ENCODE measurements at regions not wholly inside any gene's neighbourhood (a gene's known extent, or its start where the extent isn't known, plus 50 kb on each side); places are given as distances from the start of the nearest gene placed in this dataset.

DNA sequence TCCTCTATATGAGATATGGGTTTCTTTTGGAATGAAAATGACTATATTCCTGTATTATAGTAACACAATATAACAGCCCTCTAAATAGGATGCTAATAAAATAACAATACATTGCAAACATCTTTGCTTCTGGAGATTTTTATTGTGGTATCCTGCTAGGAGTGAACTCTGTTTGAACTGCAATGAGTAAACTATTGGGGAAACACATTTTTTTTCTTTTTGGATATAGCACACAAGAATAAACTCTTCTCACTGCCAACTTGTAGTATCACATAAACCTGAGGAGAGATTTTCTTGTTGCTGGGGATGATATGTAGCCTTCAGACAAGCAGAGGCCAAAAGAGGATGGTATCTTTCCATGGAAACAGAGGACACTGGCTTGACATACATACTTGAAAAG lies 238.2 kb downstream of the C4orf33 start:
- Histone ChIP-seq H3K4me1 (ENCODE audit: control insufficient read depth, insufficient read depth, low read length) (no peaks in the 10 kb centered on the region), H3K9ac (ENCODE audit: low read depth, low read length) (no peak overlapping the region), H3K9me3 (replicated peaks; ENCODE audit: low read length) (no peaks in the 10 kb centered on the region), H3K4me2 (ENCODE audit: low read length) (no peak overlapping the region), H3K4me3 (ENCODE audit: low read length) (no peak overlapping the region), H3K27me3 (ENCODE audit: control insufficient read depth, insufficient read depth, low read length) (no peaks in the 10 kb centered on the region), H3K36me3 (ENCODE audit: insufficient read depth, low read length) (no peaks in the 10 kb centered on the region)

DNA sequence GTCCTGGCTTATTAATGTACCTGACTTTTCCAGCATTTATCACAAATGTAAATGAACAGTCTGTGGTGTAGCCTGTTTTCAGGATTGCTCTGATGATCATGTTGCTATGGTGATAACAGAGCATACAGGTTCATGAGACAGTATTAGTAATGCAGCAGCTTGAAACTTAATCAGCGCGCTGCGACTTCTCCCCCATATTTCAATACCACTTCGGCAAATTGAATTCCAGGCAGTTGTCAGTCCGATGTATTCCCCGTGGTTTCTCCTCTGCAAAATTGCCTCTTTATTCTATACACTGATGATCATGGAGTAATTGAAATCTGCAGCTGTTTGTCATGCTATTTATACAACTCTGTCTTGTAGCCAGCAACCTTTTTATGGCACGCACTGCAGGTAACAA lies 239.3 kb downstream of the C4orf33 start:
- H3K36me3 ChIP-seq (ENCODE audit: insufficient read depth, low read length): no peaks in the 10 kb centered on the region
- H3K4me1 ChIP-seq (ENCODE audit: control insufficient read depth, insufficient read depth, low read length): no peaks in the 10 kb centered on the region
- H3K4me3 ChIP-seq (ENCODE audit: low read length): no peak overlapping the region
- H3K9me3 ChIP-seq (replicated peaks; ENCODE audit: low read length): no peaks in the 10 kb centered on the region
- no peaks in the 10 kb centered on the region for H3K27me3 ChIP-seq (ENCODE audit: control insufficient read depth, insufficient read depth, low read length)
- no peak overlapping the region for H3K4me2 ChIP-seq (ENCODE audit: low read length)
- H3K9ac ChIP-seq (ENCODE audit: low read depth, low read length): no peak overlapping the region

DNA sequence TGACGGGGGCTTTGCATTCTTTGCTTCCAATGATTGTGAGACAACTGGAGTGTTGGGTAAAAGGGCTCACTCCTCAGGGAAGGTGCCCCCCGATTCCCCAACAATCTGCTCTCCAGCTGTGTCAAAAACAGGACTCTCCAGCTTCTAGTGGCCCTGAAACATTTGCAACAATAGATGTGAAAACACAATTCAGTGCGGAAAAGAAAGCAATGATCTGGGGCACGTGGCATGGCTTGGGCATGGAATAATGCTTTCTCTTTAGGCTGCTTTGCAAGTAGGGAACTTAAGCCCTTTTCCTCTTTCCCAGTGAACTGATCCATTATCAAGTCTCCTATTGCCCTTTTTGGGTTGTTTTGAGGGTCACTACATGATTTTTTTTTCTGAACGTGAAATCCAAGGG lies 239.9 kb downstream of the C4orf33 start:
- Histone ChIP-seq H3K4me2 (ENCODE audit: low read length) (no peak overlapping the region), H3K9ac (ENCODE audit: low read depth, low read length) (no peak overlapping the region), H3K36me3 (ENCODE audit: insufficient read depth, low read length) (no peaks in the 10 kb centered on the region), H3K9me3 (replicated peaks; ENCODE audit: low read length) (no peaks in the 10 kb centered on the region), H3K27me3 (ENCODE audit: control insufficient read depth, insufficient read depth, low read length) (no peaks in the 10 kb centered on the region), H3K4me1 (ENCODE audit: control insufficient read depth, insufficient read depth, low read length) (no peaks in the 10 kb centered on the region), H3K4me3 (ENCODE audit: low read length) (no peak overlapping the region)

DNA sequence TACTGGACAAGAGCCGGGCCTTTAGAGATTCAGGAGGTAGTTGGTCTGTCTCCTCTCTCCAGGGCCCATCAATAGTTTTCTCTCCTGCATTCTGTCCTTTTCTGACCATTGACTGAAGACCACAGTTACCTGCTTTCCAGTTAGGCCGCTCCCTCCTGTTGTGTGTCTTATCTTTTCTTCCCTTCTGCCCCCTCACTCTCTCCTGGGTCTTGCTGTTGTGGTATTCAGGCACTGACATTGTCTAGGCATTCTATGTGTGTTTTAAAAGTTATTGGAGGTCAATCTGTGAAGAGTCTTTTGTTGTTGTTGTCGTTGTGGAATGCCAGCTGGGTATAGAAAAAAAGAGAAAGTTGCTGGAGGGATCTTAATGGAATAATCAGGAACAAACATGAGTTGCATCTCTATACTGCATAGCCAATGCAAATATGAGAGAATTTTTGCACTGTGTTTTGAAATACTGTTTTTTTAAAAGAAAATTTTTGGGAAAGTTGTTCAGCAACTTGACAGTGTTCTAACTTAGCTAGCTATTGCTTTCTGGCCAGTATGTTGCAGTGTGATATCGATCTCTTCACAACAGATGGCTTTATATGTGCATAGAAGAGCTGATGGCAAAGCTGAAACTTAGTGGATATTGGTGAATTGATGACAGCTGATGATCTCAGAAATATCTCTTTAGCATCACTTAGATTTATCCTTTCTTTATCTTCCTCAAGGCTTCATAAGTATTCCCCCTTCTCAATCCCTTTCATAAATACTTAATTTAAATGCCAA lies 240.7 kb downstream of the C4orf33 start:
- H3K9me3 ChIP-seq (replicated peaks; ENCODE audit: low read length): no peaks in the 10 kb centered on the region
- H3K9ac ChIP-seq (ENCODE audit: low read depth, low read length): no peak overlapping the region
- H3K4me2 ChIP-seq (ENCODE audit: low read length): no peak overlapping the region
- H3K4me1 ChIP-seq (ENCODE audit: control insufficient read depth, insufficient read depth, low read length): no peaks in the 10 kb centered on the region
- no peak overlapping the region for H3K4me3 ChIP-seq (ENCODE audit: low read length)
- no peaks in the 10 kb centered on the region for H3K36me3 ChIP-seq (ENCODE audit: insufficient read depth, low read length)
- no peaks in the 10 kb centered on the region for H3K27me3 ChIP-seq (ENCODE audit: control insufficient read depth, insufficient read depth, low read length)

DNA sequence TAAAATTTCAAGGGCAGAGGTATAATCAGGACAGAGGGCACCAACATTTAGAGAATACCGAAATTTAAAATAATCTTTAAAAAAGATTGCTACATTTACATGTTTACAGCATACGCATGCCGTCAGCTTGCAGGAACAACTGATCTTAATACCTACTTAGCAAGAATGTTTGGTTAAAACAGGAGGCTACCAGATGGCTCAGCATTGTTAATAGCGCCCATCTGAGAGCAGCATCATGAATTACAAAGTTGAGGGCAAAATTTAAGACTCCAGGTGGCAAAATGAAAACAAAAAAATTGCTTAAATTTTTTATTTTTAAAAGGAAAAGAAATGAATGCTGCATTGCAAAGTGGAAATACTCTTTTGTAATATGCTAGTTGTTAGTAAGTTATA lies 241.3 kb downstream of the C4orf33 start:
- Histone ChIP-seq H3K4me1 (ENCODE audit: control insufficient read depth, insufficient read depth, low read length) (peaks cover 3% of the 10 kb centered on the region), H3K27me3 (ENCODE audit: control insufficient read depth, insufficient read depth, low read length) (no peaks in the 10 kb centered on the region), H3K4me3 (ENCODE audit: low read length) (no peak overlapping the region), H3K36me3 (ENCODE audit: insufficient read depth, low read length) (no peaks in the 10 kb centered on the region), H3K4me2 (ENCODE audit: low read length) (no peak overlapping the region), H3K9me3 (replicated peaks; ENCODE audit: low read length) (no peaks in the 10 kb centered on the region), H3K9ac (ENCODE audit: low read depth, low read length) (no peak overlapping the region)

DNA sequence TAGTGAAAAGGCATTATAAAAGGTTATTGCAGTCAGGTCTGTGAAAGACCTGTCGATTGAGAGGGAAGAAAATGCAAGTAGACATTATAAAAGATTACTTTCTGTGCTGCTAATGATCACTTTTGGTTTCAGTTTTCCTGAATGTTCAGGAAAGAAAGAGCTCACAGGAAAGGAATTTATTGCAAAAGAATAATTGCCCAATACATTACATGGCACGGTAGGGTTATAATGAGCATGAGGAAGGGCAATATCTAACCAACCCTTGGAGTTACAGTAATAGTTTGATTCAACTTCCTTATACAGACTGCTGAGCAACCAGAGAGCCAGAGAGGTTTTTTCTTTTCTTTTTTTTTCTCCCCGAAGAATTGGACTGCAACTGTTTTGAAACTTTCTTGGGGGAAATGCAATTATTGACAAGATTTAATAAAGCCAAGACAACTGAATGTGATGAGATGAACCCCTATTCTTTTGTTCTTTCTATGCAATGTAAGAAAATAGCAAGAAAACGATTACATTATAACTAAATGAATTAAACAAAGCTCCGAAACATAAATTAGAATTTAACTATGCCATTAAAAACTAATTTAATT lies 247.0 kb downstream of the C4orf33 start:
- peak overlapping the region; percentile 70 for H3K4me2 ChIP-seq (ENCODE audit: low read length)
- H3K9ac ChIP-seq (ENCODE audit: low read depth, low read length): peak overlapping the region; percentile 4
- peak overlapping the region; percentile 47 for H3K4me3 ChIP-seq (ENCODE audit: low read length)
- H3K4me1 ChIP-seq (ENCODE audit: control insufficient read depth, insufficient read depth, low read length): peaks cover 18% of the 10 kb centered on the region
- H3K36me3 ChIP-seq (ENCODE audit: insufficient read depth, low read length): no peaks in the 10 kb centered on the region
- H3K9me3 ChIP-seq (replicated peaks; ENCODE audit: low read length): no peaks in the 10 kb centered on the region
- H3K27me3 ChIP-seq (ENCODE audit: control insufficient read depth, insufficient read depth, low read length): no peaks in the 10 kb centered on the region

DNA sequence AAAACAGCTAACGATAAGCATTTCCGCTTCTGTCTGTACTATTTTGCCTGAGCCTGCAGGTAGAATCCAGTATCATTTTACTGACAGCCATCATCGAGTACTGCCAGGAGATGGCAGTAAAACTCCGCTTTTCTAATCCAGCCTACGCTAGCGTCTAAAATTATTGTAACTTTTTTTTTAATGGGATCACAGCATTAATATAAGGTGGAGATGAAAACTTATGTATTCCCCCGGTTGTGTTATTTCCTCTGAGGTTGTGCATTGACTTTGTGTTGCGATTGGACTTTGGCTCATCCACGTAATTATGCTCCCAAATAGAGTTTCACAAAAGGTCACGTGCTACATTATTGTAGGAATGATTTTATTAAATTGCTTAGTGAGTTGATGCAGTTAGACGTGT lies 248.1 kb downstream of the C4orf33 start:
- Histone ChIP-seq H3K4me2 (ENCODE audit: low read length) (no peak overlapping the region), H3K4me3 (ENCODE audit: low read length) (no peak overlapping the region)

DNA sequence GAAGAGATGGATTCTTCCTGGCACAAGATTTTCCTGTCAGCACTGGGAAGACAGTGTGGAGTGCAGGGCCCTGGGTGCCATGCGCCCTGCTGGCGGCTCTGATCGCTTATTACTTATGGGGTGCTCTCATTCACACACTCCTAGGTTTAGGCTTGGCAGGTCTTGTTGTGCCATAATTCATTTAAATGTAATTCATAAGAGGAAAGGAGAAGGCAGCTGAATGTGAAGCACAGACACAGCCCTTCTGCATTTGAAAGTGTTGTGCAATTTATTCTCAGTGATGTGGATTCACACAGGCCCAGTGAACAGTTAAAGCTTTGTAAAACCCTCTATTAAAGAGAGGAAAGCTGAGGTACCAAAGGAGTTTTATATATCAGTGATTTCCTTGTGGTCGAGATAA lies 249.7 kb downstream of the C4orf33 start:
- no peaks in the 10 kb centered on the region for H3K27me3 ChIP-seq (ENCODE audit: control insufficient read depth, insufficient read depth, low read length)
- no peaks in the 10 kb centered on the region for H3K36me3 ChIP-seq (ENCODE audit: insufficient read depth, low read length)
- H3K9ac ChIP-seq (ENCODE audit: low read depth, low read length): no peak overlapping the region

More for the DNA sequence above, 248.1 kb downstream of the C4orf33 start:
- Histone ChIP-seq H3K27me3 (ENCODE audit: control insufficient read depth, insufficient read depth, low read length) (no peaks in the 10 kb centered on the region), H3K9ac (ENCODE audit: low read depth, low read length) (no peak overlapping the region), H3K36me3 (ENCODE audit: insufficient read depth, low read length) (no peaks in the 10 kb centered on the region), H3K9me3 (replicated peaks; ENCODE audit: low read length) (no peaks in the 10 kb centered on the region), H3K4me1 (ENCODE audit: control insufficient read depth, insufficient read depth, low read length) (peaks cover 18% of the 10 kb centered on the region)

DNA sequence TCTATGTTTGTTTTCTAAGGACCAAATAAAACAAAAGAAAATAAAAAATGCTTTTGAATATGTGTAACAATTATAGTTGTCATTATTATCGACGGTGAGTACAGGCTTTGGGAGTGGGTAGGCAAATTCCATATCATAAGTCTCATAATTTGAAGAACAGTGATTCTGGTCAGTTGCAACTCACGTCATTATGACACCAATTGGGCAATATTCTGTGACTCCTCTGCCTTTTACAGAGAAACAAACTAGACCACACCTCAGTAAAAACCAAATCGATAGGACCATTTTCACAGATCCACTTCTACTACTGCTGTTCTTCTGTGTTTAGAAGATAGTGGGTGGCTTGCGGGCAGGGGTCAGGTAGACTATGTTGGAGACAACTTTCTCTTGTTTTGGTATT lies 250.1 kb downstream of the C4orf33 start:
- Histone ChIP-seq H3K4me2 (ENCODE audit: low read length) (no peak overlapping the region), H3K27me3 (ENCODE audit: control insufficient read depth, insufficient read depth, low read length) (peaks cover 1% of the 10 kb centered on the region)

More for the DNA sequence above, 249.7 kb downstream of the C4orf33 start:
- Histone ChIP-seq H3K4me1 (ENCODE audit: control insufficient read depth, insufficient read depth, low read length) (peaks cover 18% of the 10 kb centered on the region), H3K4me3 (ENCODE audit: low read length) (no peak overlapping the region), H3K9me3 (replicated peaks; ENCODE audit: low read length) (no peaks in the 10 kb centered on the region), H3K4me2 (ENCODE audit: low read length) (no peak overlapping the region)

DNA sequence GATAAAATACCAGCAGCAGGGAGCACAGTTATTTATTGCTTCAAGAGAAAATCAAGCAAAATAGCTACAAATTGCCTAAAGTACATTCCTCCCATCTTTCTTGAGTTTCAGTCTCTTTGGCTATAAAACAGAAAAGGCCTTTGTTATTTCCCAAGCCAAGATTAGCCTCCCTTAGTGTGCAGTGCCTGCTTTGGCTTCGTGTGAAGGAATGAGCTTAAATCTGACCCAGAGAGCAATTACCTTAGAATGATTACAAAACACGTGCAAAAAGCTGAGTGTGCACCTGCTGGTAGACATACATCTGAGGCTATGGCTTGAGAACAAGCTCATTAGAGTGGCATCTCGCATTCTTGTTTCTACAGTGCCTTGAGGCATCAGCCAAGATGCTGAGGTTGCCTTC lies 250.8 kb downstream of the C4orf33 start:
- Histone ChIP-seq H3K36me3 (ENCODE audit: insufficient read depth, low read length) (no peaks in the 10 kb centered on the region), H3K9ac (ENCODE audit: low read depth, low read length) (no peak overlapping the region), H3K9me3 (replicated peaks; ENCODE audit: low read length) (no peaks in the 10 kb centered on the region), H3K4me1 (ENCODE audit: control insufficient read depth, insufficient read depth, low read length) (peaks cover 18% of the 10 kb centered on the region), H3K4me3 (ENCODE audit: low read length) (no peak overlapping the region), H3K27me3 (ENCODE audit: control insufficient read depth, insufficient read depth, low read length) (peaks cover 8% of the 10 kb centered on the region), H3K4me2 (ENCODE audit: low read length) (no peak overlapping the region)

More for the DNA sequence above, 250.1 kb downstream of the C4orf33 start:
- Histone ChIP-seq H3K4me1 (ENCODE audit: control insufficient read depth, insufficient read depth, low read length) (peaks cover 18% of the 10 kb centered on the region), H3K9ac (ENCODE audit: low read depth, low read length) (no peak overlapping the region), H3K36me3 (ENCODE audit: insufficient read depth, low read length) (no peaks in the 10 kb centered on the region), H3K4me3 (ENCODE audit: low read length) (no peak overlapping the region), H3K9me3 (replicated peaks; ENCODE audit: low read length) (no peaks in the 10 kb centered on the region)

DNA sequence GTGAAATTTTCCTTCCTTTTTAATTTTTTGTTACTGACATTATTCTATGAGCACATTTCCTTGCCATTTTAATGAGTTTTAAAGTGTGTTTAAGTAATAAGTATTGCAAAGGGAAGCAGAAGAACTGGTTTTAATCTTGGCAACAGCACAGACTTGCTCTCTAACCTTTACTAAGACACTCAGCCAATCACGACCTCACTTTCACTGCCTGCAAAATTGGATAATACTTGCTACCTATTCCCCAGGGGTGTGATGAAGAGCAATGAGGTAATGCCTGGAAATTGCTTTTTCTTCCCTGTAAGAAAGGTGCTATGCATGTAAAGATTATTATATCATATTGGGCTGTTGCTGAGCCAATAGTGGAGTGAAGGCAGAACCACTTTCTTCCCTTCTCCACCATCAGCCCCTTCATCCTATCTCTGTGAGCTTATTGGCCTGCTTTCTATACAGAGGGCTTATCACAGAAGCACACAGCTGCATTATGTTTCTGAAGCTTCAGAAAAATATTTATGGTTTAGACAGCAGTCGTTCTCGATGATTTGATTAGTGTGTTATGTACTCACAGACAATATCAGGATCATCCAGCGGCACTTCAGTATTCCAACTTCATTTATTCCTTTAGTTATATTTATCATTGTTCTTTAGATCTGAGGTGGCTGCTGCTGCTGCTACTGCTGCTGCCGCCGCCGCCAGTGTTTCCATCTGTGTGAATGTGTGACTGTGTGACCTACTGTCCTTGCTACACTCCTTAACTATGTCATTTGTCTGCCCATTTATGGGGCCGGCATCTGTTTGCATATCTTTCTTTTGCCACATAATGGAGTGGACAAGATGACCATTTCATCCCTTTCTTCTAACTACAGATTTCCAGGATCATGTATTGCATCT lies 255.1 kb downstream of the C4orf33 start:
- H3K36me3 ChIP-seq (ENCODE audit: insufficient read depth, low read length): no peaks in the 10 kb centered on the region
- H3K9ac ChIP-seq (ENCODE audit: low read depth, low read length): no peak overlapping the region
- no peaks in the 10 kb centered on the region for H3K9me3 ChIP-seq (replicated peaks; ENCODE audit: low read length)
- H3K4me1 ChIP-seq (ENCODE audit: control insufficient read depth, insufficient read depth, low read length): no peaks in the 10 kb centered on the region
- H3K4me3 ChIP-seq (ENCODE audit: low read length): no peak overlapping the region
- H3K4me2 ChIP-seq (ENCODE audit: low read length): no peak overlapping the region
- peaks cover 8% of the 10 kb centered on the region for H3K27me3 ChIP-seq (ENCODE audit: control insufficient read depth, insufficient read depth, low read length)
